MCF 10A (cell line): ENCODE measurements at regions not wholly inside any gene's neighbourhood (a gene's known extent, or its start where the extent isn't known, plus 50 kb on each side); places are given as distances from the start of the nearest gene placed in this dataset.

Experiments
- BruUV-seq: library from RNA; stranded (reverse); fragments of 400-500 nt; replicated peaks from 2 replicates; lab custom pipeline; 2021; lab: Mats Ljungman, UMichigan
- CTCF ChIA-PET: fragments of 300-600 bp; sonication (Branson Sonifier 250); formaldehyde crosslinking; extraction: SDS; loops from one replicate; lab custom pipeline; 2021; ENCODE audit warnings: antibody characterized with exemption, inconsistent platforms; lab: Yijun Ruan, JAX
- POLR2A ChIA-PET: fragments of 300-600, 350-650 bp; sonication (Branson Sonifier 250); formaldehyde crosslinking; extraction: SDS; loops from one replicate; lab custom pipeline; 2020; ENCODE audit warnings: antibody characterized with exemption, inconsistent platforms; lab: Yijun Ruan, JAX
- DNase-seq: peaks from one replicate; pipeline ENCODE4 v3.0.0-alpha.2; 2018; ENCODE audit not compliant: unreplicated experiment
- H3K27ac Mint-ChIP-seq: one replicate; pipeline ENCODE4 v1.8.0; 2022; ENCODE audit warnings: mild to moderate bottlenecking, low read depth, mixed read lengths; ENCODE audit not compliant: unreplicated experiment
- H3K27me3 Mint-ChIP-seq: one replicate; pipeline ENCODE4 v1.8.0; 2022; ENCODE audit warnings: mixed read lengths; ENCODE audit not compliant: insufficient read depth, unreplicated experiment
- H3K36me3 Mint-ChIP-seq: one replicate; pipeline ENCODE4 v1.8.0; 2022; ENCODE audit warnings: mild to moderate bottlenecking, moderate library complexity, mixed read lengths; ENCODE audit not compliant: insufficient read depth, unreplicated experiment
- H3K4me1 Mint-ChIP-seq: one replicate; pipeline ENCODE4 v1.8.0; 2022; ENCODE audit warnings: mixed read lengths; ENCODE audit not compliant: insufficient read depth, unreplicated experiment
- H3K4me3 Mint-ChIP-seq: one replicate; pipeline ENCODE4 v1.8.0; 2022; ENCODE audit warnings: mild to moderate bottlenecking, moderate library complexity, mixed read lengths; ENCODE audit not compliant: unreplicated experiment
- H3K9me3 Mint-ChIP-seq: one replicate; pipeline ENCODE4 v1.8.0; 2022; ENCODE audit warnings: mixed read lengths; ENCODE audit not compliant: unreplicated experiment
- intact Hi-C: fragments of 100-400 bp; cut with micrococcal nuclease; formaldehyde crosslinking; loops from 2 replicates; pipeline ENCODE4 v1.14.1; 2022
- TF ChIP-seq, protein P1 (sequence below): fragments of 200-600 bp; IDR thresholded peaks from one replicate; pipeline ENCODE4 v1.8.0; 2022; ENCODE audit warnings: antibody characterized with exemption, mild to moderate bottlenecking; ENCODE audit not compliant: unreplicated experiment

GRCh38 chr14:54129850-54130640 lies 173.4 kb upstream of the BMP4 start:
- Mint-ChIP-seq H3K4me3 (no peak overlapping the region), H3K27ac (no peak overlapping the region), H3K36me3 (peaks cover 4% of the 10 kb centered on the region), H3K9me3 (no peaks in the 10 kb centered on the region), H3K27me3 (no peaks in the 10 kb centered on the region), H3K4me1 (peaks cover 24% of the 10 kb centered on the region)
- ChIA-PET POLR2A (interaction anchor here (0.7 kb wide), 1 partner anchor 580 kb away, joined by 3 read pairs; no protein-coding TSS in a partner anchor), CTCF (no interaction called here)
- TF ChIP-seq, protein P1, sequence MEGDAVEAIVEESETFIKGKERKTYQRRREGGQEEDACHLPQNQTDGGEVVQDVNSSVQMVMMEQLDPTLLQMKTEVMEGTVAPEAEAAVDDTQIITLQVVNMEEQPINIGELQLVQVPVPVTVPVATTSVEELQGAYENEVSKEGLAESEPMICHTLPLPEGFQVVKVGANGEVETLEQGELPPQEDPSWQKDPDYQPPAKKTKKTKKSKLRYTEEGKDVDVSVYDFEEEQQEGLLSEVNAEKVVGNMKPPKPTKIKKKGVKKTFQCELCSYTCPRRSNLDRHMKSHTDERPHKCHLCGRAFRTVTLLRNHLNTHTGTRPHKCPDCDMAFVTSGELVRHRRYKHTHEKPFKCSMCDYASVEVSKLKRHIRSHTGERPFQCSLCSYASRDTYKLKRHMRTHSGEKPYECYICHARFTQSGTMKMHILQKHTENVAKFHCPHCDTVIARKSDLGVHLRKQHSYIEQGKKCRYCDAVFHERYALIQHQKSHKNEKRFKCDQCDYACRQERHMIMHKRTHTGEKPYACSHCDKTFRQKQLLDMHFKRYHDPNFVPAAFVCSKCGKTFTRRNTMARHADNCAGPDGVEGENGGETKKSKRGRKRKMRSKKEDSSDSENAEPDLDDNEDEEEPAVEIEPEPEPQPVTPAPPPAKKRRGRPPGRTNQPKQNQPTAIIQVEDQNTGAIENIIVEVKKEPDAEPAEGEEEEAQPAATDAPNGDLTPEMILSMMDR, result no peak
- intact Hi-C loops, result no loop called here
- no TSS peak for BruUV-seq
- DNase-seq, result no peak

- Mint-ChIP-seq H3K9me3 (no peaks in the 10 kb centered on the region), H3K4me1 (peaks cover 14% of the 10 kb centered on the region), H3K27me3 (no peaks in the 10 kb centered on the region), H3K4me3 (no peak overlapping the region), H3K36me3 (peaks cover 4% of the 10 kb centered on the region), H3K27ac (no peak overlapping the region)
- intact Hi-C loops, result no loop called here
- no TSS peak for BruUV-seq
- no peak for DNase-seq
- ChIA-PET CTCF (interaction anchor here (1.4 kb wide), 1 partner anchor 10 kb away, joined by 6 read pairs; no protein-coding TSS in a partner anchor), POLR2A (interaction anchor here (1.2 kb wide), 1 partner anchor 18 kb away, joined by 3 read pairs; no protein-coding TSS in a partner anchor)
- TF ChIP-seq, protein P1, result no peak
These were observed 175.9 kb upstream of the BMP4 start for GRCh38 chr14:54132496-54132895.

- ChIA-PET CTCF (interaction anchor here (0.6 to 1.4 kb wide), 2 partner anchors 12 kb away, joined by 3 to 6 read pairs; no protein-coding TSS in a partner anchor), POLR2A (interaction anchor here (0.5 to 2.0 kb wide), 10 partner anchors 13 to 603 kb away, joined by 3 to 8 read pairs (median 3); no protein-coding TSS in a partner anchor)
- Mint-ChIP-seq H3K4me1 (peaks cover 22% of the 10 kb centered on the region), H3K9me3 (no peaks in the 10 kb centered on the region), H3K36me3 (peaks cover 4% of the 10 kb centered on the region), H3K27ac (peak overlapping the region; percentile 8), H3K27me3 (no peaks in the 10 kb centered on the region), H3K4me3 (no peak overlapping the region)
- DNase-seq, result peak; percentile 73
- intact Hi-C loops, result no loop called here
- TF ChIP-seq, protein P1, result no peak
- BruUV-seq, result no TSS peak
These were observed 177.3 kb upstream of the BMP4 start for GRCh38 chr14:54133896-54134295.

DNA sequence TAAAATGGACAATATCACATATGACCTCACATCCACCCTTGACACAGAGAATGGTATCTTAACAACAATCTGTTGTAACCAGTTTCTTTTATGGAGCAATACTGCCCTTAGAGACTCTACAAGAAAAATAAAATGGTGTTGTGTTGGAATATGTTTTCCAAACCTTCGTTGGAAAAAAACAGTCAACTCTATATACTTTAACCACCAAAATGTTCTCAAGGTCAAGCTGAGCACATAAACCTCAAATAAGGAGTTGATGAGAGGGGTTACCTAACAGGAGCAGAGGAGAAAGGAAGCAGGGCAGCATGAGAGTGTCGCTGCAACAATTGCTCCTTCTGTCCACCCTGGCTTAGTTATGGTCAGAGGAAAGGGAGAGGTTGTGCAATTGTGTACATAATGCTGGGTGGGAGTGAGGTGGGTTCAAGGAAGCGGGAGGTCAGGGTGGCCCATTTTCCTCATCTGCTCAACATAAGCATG lies 179.2 kb upstream of the BMP4 start:
- ChIA-PET CTCF (no interaction called here), POLR2A (no interaction called here)
- no peaks in the 10 kb centered on the region for H3K27me3 Mint-ChIP-seq
- H3K9me3 Mint-ChIP-seq, result no peaks in the 10 kb centered on the region
- TF ChIP-seq, protein P1, result no peak
- no TSS peak for BruUV-seq
- no peak overlapping the region for H3K27ac Mint-ChIP-seq
- H3K4me3 Mint-ChIP-seq, result no peak overlapping the region
- intact Hi-C loops, result no loop called here
- peaks cover 4% of the 10 kb centered on the region for H3K36me3 Mint-ChIP-seq
- no peak for DNase-seq
- H3K4me1 Mint-ChIP-seq, result peaks cover 22% of the 10 kb centered on the region
